Colon (tissue), 2 donors: ENCODE measurements at regions not wholly inside any gene's neighbourhood (a gene's known extent, or its start where the extent isn't known, plus 50 kb on each side); places are given as distances from the start of the nearest gene placed in this dataset.
"Not testable (repeated sequence)": the region's sequence is repeated elsewhere in the genome, so short reads cannot be mapped to it uniquely, and the experiment has no call there.

ENCODE experiments used
- FAIRE-seq: peaks from 2 replicates; lab custom pipeline; 2012; peaks lifted over from hg19 to GRCh38; lab: Jason Lieb, UNC
- donor health status: control.
- donor health status: control.

DNA sequence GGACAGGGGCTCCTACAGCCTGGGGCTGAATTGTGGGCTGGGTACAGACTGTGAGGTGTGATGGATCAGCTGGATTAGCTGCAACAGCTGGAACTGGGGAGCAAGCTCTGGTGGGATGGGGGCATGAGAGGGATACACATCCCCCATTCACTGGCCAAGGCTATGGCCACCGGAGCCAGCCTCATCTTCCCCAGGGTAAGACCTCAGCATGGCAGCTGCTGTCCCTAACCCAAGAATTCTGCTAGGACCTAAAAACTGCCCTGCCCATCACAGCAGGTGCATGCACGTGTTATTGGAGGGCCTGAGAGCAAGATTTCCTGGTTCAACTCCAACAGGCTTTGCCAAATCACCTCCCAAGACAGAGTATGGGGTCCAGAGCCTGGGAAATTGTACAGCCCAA lies 258.6 kb upstream of the AGTR2 start:
- FAIRE-seq = no peak

DNA sequence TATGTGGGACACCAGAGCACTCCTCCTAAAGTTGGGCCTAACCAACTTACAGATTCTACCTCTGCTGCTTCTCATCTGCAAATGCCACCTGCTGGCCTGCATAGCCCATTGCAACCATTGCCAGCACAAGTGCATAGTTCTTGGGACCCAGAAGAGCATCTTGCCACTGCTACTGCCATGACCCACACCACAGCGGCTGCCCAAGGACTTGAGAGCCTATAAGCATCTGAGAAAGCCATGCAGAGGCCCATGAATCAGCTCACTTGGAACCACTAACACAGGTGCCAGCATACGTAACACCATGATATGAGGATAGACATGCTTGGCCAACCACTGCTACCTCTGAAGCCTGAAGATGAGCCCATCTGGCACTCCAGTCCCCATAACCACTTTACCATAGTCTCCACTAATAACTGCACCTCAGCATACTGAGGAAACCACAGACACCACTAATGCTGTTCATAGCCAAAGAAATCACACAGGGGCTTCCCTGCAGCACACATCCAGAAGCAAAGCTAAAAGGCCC lies 258.1 kb upstream of the AGTR2 start:
- FAIRE-seq = no peak

- peak; percentile 58 for FAIRE-seq
These were observed 257.0 kb upstream of the AGTR2 start for GRCh38 chrX:115913575-115913974.

DNA sequence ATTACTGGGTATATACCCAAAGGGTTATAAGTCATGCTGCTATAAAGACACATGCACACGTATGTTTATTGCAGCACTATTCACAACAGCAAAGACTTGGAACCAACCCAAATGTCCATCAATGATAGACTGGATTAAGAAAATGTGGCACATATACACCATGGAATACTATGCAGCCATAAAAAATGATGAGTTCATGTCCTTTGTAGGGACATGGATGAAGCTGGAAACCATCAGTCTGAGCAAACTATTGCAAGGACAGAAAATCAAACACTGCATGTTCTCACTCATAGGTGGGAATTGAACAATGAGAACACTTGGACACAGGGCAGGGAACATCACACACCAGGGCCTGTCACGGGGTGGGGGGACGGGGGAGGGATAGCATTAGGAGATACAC lies 254.9 kb upstream of the AGTR2 start:
- not testable (repeated sequence) for FAIRE-seq

GRCh38 chrX:115929480-115929879 lies 241.1 kb upstream of the AGTR2 start:
- FAIRE-seq = no peak

DNA sequence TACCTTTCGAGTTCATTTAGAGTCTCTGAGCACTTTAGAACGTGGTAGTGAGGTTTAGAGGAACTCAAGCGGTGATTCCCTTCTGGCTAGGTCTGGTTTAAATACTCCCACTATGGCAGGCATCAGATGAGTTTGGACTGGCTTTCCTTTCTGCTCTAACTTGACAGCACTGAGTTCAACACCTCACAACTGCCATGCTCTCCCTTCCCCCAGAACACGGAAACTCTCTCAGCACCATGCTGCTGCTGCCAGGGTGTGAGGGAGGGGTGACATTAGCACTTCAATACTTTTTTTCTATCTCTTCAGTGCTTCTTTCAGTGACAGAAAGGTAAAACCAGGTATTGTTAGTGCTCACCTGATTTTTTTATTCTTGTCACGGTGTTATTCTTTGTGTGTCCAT lies 234.5 kb upstream of the AGTR2 start:
- no peak for FAIRE-seq

DNA sequence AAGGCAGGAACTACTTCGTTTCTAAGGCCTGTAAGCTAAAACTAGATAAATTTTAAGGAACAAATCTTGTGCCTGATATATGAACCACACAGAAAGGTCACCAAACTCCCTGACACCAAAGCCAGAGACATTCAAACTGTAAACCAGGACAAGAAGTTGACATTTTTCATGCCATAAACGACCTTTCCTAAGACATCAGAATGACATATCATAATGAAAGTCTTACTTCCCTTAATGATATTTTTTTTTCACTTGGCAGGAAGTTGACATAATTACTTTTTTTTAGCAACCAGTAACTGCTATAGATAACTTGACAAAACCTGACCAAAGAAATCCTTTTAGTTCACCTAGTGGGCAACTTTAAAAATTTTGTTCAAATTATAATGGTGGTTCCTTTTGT lies 231.5 kb upstream of the AGTR2 start:
- FAIRE-seq = peak; percentile 33

DNA sequence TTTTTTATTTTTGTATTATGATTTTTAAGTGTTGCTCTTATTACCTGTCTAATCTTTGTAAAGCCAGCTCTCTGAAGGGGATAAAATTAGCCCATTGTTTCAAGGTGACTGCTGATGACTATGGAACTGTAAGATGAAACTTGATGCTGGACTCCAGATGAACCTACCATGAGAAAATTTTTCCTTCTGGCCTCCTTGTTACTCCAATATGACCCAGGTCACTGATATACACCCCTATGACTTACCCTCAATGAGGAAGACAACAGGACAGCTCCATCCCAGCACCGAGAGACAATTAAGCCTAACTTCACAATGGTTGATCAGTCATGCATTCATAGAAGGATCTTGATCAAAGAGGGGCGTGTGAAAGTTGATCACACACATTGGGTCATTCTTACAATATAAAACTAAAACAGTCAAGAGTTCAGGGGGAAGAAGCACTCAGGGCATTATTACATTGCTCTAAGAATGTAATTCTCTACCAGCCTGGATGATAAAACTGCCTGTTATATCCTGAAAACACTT lies 230.8 kb upstream of the AGTR2 start:
- FAIRE-seq = no peak

GRCh38 chrX:115940348-115940747 lies 230.2 kb upstream of the AGTR2 start:
- FAIRE-seq = no peak

GRCh38 chrX:115940888-115941332 lies 229.6 kb upstream of the AGTR2 start:
- FAIRE-seq = no peak

DNA sequence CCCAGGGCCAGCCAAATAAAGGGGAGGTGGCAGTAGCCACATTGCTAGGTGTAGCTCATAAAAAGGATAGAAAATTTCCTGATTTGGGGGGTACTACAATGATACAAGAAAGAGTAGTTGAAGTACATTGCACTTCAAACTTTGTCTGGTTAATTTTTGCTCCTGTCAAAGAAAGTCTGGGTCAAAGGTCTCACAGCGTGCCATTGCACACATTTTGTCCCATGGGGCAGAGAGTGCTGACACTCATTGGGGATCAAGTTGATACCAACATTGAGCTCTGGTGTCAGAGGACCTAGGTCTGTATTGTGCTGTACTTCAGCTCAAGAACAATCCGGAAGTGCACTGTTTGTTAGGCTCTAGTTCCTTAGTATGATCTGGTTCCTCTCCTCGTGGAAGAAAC lies 229.2 kb upstream of the AGTR2 start:
- no peak for FAIRE-seq

- no peak for FAIRE-seq
These were observed 224.5 kb upstream of the AGTR2 start for GRCh38 chrX:115946059-115946458.

DNA sequence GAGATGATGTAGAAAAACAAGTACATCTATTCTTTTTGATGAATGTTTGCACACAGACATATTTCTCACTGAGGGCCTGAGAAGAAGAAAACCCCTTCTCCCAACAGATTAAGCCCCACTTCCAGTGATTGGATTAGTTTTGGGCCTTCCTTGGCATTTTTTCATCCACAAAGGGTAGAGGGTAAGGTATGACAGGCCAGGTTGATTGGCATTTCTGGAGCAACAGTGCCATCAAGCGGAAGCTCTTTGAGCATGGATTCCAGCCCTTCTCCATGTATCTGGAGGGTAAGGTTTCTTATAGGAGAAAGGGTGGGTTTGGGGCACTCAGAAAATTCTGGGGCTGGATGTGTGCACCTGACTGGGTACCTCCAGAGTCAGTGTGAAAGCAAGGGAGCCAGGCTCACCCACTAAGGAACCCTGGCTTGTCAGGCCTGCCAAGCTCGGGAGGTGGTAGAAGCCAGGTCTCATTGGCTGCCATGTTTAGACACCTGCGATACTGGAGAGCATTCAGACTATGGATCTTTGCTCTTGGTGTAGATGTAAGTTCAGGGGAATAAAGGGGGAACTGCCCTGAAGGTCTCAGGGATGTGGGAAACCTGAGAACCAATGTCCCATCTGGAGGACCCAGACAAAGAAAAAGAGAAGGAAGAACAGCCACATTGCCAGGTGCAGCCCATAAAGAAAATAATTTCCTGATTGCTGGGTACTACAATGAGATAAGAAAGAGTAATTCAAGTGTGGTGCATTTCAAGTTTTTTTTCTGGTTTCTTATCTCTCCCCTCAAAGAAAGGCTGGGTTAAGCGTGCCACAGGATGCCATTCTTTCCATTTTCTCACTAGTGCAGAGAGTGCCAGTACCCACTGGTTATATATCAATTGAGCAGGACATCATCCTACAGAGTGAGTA lies 222.3 kb upstream of the AGTR2 start:
- FAIRE-seq = peak; percentile 21

DNA sequence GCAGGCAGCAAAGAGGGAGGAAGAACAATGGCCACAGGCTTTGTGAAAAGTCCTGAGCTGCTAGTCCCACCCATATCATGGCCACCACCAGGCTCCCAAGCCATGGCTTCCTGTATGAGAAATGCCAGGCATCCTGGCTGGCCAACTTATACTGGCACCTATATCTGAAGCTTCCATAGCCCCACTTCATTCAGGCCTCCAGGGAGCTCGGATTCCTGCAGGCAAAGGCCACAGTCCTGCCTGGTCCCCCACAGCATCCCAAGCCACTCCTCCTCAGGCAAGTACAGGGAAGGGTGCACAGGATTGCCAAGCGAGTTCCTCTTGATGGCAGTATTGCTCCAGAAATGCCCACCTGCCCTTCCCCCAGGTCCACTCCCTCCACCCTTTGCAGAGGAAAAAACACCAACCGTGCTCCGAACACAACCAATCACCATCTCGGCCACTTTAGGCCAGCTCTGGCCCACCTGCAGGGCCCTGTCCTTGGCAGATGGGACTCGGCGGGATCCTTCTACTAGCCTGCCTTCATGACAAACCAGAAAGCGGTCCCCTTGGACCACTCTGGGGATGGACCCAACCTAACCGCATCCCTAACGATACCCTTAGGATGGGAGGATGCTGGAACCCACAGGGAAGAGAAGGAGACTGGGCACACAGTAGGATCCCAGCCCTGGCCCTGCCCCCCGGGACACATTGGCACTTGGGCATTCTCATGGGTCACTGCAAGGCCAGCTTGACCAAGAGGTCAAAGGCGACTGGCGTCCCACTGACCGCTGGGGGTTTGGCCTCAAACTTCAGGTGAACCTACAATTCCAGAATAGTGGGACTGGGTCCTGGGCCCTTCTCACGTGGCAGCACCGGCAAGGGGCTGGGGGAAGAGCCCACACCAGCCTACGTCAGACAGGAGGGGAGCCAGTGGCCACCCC lies 220.4 kb upstream of the AGTR2 start:
- FAIRE-seq = no peak

DNA sequence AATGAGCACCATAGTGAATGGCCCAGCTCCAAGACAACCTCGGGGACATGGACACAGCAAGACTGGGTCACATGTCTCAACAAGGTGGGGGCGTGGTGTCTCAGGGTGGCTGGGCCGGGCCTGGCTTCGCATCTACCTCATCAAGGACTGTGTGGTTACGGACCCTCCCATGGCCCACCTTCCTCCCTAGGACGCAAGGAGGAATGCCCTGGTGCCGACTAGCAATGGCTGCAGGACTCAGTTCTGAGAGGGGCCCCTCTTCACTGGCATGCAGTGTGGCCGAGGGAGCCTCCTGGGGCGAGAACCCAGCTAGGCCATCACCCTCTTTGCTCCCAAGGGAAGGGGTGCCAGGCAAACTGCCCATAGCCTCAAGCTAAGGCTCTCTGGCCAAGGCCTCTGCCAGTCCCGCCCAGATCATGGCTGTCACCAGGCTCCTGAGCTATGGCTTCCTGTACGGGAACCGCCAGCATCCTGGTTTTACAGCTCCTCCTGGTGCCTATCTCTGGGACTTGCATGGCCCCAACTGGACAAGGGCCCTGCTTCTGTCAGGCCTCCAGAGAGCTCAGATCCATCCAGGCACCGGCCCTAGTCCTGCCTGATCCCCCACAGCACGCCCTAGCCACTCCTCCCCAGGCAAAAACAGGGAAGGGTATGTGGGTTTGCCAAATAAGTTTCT lies 218.0 kb upstream of the AGTR2 start:
- FAIRE-seq = no peak

DNA sequence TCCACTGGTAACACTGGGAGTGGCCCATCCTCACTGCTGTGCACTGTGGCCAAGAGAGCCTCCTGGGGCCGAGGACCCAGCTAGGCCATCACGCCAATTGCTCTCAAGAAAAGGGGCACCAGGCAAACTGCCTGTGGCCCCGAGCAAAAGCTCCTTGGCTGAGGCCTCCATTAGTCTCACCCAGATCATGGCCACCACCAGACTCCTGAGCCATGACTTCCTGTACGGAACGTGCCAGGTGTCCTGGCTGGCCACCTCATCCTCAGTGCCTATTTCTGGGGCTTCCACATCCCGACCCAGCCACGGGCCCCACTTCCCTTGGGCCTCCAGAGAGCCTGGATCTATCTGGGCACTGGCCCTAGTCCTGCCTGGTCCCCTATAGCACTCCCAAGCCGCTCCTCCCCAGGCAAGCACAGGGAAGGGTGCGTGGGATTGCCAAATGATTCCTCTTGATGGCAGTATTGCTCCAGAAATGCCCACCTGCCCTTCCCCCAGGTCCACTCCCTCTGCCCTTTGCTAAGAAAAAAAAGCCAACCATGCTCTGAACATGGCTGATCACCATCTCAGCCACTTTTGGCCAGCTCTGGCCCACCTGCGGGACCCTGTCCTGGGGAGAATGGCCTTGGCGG lies 212.6 kb upstream of the AGTR2 start:
- no peak for FAIRE-seq

DNA sequence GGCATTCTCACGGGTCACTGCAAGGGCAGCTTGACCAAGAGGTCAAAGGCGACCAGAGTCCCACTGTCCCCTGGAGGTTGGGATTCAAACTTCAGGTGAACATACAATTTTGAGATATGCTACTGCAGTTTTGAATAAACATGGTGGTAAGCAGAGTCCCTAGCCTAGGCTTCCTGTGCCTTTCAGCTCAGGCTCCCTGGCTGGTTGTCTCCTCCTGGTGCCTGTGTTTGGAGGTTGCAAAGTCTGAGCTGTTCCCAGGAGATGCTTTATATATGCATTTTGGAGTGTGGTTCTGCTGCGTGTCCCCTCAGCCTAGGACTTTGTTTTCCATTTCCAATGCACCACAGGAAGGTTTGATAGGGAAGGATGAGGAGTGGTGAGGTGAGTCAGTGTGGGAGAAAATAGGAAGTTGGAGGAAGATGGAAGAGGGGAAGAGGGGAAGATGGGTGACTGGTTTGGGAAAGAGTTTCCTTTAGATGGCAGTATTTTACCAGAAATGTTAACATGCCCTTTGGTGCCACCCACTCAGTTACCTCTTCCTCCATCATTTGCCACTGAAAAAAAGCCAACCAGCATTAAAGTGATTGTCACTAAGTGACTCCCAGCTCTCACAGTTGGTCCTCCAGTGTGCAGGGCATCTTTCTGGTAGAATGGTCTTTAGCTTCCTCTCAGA lies 211.7 kb upstream of the AGTR2 start:
- FAIRE-seq = no peak

DNA sequence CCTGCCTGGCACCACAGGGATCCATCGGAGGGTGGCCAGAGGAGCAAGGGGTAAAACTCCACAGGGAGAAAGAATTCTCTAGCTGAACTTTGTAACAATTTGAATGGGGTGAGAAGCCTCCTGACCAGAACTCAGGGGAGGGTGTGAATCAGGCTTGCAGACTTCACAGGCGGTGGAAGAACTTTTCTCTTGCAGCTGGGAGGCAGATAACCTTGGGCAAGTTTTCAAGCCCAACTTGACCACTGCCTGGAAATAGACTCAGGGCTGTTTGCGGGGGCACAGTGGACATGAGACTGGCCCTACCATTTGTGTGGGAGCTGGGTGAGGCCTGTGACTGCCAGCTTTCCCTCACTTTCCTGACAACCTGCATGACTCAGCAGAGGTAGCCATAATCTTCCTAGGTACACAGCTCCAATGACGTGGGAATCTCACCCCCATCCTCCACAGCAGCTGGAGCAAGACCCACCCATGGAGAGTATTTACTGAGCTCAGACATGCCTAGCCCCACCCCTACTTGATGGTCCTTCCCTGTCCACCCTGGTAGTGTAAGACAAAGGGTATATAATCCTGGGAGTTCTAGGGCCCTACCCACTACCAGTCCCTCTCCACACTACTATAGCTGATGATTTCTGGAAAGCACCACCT lies 210.0 kb upstream of the AGTR2 start:
- no peak for FAIRE-seq

- FAIRE-seq = no peak
These were observed 203.6 kb upstream of the AGTR2 start for GRCh38 chrX:115966920-115967319.
